ENCODE measurements at regions not wholly inside any gene's neighbourhood (a gene's known extent, or its start where the extent isn't known, plus 50 kb on each side); places are given as distances from the start of the nearest gene placed in this dataset.

GRCh38 chrX:77014377-77015372 lies 432.5 kb upstream of the FGF16 start (continued):
- TF ChIP-seq STAG1 (CRISPR knock-in tag; IDR thresholded peaks at IDR 0.05) (no peak), NONO (IDR thresholded peaks at IDR 0.05) (no peak), NONO (CRISPR knock-in tag; conservative IDR thresholded peaks at IDR 0.05) (no peak), REPIN1 (CRISPR knock-in tag; IDR thresholded peaks at IDR 0.05; ENCODE audit: borderline replicate concordance, low read depth) (no peak), TEAD2 (CRISPR knock-in tag; IDR thresholded peaks at IDR 0.05) (no peak), TFE3 (CRISPR knock-in tag; IDR thresholded peaks at IDR 0.05) (no peak), NR2F1 (CRISPR knock-in tag; IDR thresholded peaks at IDR 0.05) (peak; percentile 47 to 54; a peak in 2 of 4 replicates), ONECUT2 (CRISPR knock-in tag; IDR thresholded peaks at IDR 0.05) (no peak), THAP11 (CRISPR knock-in tag; IDR thresholded peaks at IDR 0.05) (no peak), SKI (IDR thresholded peaks at IDR 0.05; ENCODE audit: partially characterized antibody) (no peak), ZNF230 (CRISPR knock-in tag; IDR thresholded peaks at IDR 0.05) (no peak), ZNF431 (CRISPR knock-in tag; IDR thresholded peaks at IDR 0.05; ENCODE audit: borderline replicate concordance, low read depth) (no peak)
- TF ChIP-seq, protein P1, sequence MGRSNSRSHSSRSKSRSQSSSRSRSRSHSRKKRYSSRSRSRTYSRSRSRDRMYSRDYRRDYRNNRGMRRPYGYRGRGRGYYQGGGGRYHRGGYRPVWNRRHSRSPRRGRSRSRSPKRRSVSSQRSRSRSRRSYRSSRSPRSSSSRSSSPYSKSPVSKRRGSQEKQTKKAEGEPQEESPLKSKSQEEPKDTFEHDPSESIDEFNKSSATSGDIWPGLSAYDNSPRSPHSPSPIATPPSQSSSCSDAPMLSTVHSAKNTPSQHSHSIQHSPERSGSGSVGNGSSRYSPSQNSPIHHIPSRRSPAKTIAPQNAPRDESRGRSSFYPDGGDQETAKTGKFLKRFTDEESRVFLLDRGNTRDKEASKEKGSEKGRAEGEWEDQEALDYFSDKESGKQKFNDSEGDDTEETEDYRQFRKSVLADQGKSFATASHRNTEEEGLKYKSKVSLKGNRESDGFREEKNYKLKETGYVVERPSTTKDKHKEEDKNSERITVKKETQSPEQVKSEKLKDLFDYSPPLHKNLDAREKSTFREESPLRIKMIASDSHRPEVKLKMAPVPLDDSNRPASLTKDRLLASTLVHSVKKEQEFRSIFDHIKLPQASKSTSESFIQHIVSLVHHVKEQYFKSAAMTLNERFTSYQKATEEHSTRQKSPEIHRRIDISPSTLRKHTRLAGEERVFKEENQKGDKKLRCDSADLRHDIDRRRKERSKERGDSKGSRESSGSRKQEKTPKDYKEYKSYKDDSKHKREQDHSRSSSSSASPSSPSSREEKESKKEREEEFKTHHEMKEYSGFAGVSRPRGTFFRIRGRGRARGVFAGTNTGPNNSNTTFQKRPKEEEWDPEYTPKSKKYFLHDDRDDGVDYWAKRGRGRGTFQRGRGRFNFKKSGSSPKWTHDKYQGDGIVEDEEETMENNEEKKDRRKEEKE (IDR thresholded peaks at IDR 0.05), result no peak
- TF ChIP-seq, protein P2, sequence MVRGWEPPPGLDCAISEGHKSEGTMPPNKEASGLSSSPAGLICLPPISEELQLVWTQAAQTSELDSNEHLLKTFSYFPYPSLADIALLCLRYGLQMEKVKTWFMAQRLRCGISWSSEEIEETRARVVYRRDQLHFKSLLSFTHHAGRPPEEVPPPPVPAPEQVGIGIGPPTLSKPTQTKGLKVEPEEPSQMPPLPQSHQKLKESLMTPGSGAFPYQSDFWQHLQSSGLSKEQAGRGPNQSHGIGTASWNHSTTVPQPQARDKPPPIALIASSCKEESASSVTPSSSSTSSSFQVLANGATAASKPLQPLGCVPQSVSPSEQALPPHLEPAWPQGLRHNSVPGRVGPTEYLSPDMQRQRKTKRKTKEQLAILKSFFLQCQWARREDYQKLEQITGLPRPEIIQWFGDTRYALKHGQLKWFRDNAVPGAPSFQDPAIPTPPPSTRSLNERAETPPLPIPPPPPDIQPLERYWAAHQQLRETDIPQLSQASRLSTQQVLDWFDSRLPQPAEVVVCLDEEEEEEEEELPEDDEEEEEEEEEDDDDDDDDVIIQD (CRISPR knock-in tag; IDR thresholded peaks at IDR 0.05; ENCODE audit: low read depth), result no peak
- TF ChIP-seq, protein P3, sequence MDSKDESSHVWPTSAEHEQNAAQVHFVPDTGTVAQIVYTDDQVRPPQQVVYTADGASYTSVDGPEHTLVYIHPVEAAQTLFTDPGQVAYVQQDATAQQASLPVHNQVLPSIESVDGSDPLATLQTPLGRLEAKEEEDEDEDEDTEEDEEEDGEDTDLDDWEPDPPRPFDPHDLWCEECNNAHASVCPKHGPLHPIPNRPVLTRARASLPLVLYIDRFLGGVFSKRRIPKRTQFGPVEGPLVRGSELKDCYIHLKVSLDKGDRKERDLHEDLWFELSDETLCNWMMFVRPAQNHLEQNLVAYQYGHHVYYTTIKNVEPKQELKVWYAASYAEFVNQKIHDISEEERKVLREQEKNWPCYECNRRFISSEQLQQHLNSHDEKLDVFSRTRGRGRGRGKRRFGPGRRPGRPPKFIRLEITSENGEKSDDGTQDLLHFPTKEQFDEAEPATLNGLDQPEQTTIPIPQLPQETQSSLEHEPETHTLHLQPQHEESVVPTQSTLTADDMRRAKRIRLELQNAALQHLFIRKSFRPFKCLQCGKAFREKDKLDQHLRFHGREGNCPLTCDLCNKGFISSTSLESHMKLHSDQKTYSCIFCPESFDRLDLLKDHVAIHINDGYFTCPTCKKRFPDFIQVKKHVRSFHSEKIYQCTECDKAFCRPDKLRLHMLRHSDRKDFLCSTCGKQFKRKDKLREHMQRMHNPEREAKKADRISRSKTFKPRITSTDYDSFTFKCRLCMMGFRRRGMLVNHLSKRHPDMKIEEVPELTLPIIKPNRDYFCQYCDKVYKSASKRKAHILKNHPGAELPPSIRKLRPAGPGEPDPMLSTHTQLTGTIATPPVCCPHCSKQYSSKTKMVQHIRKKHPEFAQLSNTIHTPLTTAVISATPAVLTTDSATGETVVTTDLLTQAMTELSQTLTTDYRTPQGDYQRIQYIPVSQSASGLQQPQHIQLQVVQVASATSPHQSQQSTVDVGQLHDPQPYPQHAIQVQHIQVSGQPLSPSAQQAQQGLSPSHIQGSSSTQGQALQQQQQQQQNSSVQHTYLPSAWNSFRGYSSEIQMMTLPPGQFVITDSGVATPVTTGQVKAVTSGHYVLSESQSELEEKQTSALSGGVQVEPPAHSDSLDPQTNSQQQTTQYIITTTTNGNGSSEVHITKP (CRISPR knock-in tag; IDR thresholded peaks at IDR 0.05; ENCODE audit: low read depth), result peak; percentile 98
- TF ChIP-seq, protein P4, sequence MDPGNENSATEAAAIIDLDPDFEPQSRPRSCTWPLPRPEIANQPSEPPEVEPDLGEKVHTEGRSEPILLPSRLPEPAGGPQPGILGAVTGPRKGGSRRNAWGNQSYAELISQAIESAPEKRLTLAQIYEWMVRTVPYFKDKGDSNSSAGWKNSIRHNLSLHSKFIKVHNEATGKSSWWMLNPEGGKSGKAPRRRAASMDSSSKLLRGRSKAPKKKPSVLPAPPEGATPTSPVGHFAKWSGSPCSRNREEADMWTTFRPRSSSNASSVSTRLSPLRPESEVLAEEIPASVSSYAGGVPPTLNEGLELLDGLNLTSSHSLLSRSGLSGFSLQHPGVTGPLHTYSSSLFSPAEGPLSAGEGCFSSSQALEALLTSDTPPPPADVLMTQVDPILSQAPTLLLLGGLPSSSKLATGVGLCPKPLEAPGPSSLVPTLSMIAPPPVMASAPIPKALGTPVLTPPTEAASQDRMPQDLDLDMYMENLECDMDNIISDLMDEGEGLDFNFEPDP (CRISPR knock-in tag; conservative IDR thresholded peaks at IDR 0.05), result no peak
- TF ChIP-seq, protein P5, sequence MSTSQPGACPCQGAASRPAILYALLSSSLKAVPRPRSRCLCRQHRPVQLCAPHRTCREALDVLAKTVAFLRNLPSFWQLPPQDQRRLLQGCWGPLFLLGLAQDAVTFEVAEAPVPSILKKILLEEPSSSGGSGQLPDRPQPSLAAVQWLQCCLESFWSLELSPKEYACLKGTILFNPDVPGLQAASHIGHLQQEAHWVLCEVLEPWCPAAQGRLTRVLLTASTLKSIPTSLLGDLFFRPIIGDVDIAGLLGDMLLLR (CRISPR knock-in tag; IDR thresholded peaks at IDR 0.05), result no peak
